ENCODE measurements at regions not wholly inside any gene's neighbourhood (a gene's known extent, or its start where the extent isn't known, plus 50 kb on each side); places are given as distances from the start of the nearest gene placed in this dataset.

DNA sequence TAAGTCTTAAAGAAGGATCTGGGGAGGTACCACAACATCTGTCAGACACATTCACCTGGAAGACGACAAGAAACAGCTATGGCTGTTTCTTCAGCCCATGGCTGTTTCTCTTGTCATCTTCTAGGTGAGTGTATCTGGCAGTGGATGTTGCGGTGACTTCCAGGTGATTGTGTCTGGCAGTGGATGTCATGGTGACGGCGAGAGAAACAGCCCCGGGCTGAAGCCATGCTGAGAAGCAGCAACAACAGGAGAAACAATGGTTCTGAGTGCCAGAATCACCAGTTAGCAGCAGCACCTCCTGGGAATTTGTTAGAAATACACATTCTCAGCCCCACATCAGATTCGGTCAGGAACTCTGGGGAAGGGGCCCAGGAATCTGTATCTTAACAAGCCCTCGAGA, 68.6 kb upstream of the SYPL1 start:
- 100% methylated on average over 7 of the region's 7 CpGs for WGBS (ENCODE audit: insufficient coverage)
- Histone ChIP-seq H3K79me2 (ENCODE audit: control insufficient read depth, insufficient read depth, low read length) (no peaks in the 10 kb centered on the region), H4K20me1 (ENCODE audit: control insufficient read depth, insufficient read depth, low read length, poor library complexity, severe bottlenecking) (no peaks in the 10 kb centered on the region), H3K4me3 (ENCODE audit: control extremely low read depth in 1 of 5, extremely low read depth in 1 of 5, insufficient read depth in 1 of 5, low read depth in 2 of 5, low read length in 4 of 5) (no peak overlapping the region), H3K4me2 (replicated peaks; ENCODE audit: low read depth, low read length, poor library complexity, severe bottlenecking) (no peak overlapping the region), H3K4me1 (ENCODE audit: control insufficient read depth in 2 of 2, insufficient read depth in 2 of 2, low read length in 2 of 2) (peaks cover 5 to 13% of the 10 kb centered on the region in 2 donors), H3K27me3 (replicated peaks in 1 of 4; ENCODE audit: control extremely low read depth in 1 of 4, control insufficient read depth in 3 of 4, insufficient read depth in 4 of 4, low read length in 3 of 4) (peaks cover 0 to 6% (median 5%) of the 10 kb centered on the region in 4 experiments), H3K36me3 (replicated peaks in 1 of 2; ENCODE audit: control extremely low read depth in 1 of 2, control insufficient read depth in 1 of 2, extremely low read depth in 1 of 2, insufficient read depth in 2 of 2, low read length in 1 of 2) (no peaks in the 10 kb centered on the region), H2AFZ (ENCODE audit: insufficient read depth, low read depth, low read length, poor library complexity, severe bottlenecking) (no peak overlapping the region), H3K9me3 (ENCODE audit: control extremely low read depth in 1 of 3, control insufficient read depth in 2 of 3, insufficient read depth in 1 of 3, low read length in 2 of 3) (no peaks in the 10 kb centered on the region), H3K9ac (ENCODE audit: low read length) (no peak overlapping the region), H3K27ac (ENCODE audit: low read length in 2 of 2) (no peak overlapping the region)
- intact Hi-C loops (cut with micrococcal nuclease): no loop called here
- no peak for DNase-seq
- Mint-ChIP-seq H3K27me3 (peaks cover 8% of the 10 kb centered on the region), H3K27ac (no peak overlapping the region), H3K4me1 (peaks cover 11% of the 10 kb centered on the region), H3K9me3 (ENCODE audit: insufficient read depth) (no peaks in the 10 kb centered on the region), H3K4me3 (no peak overlapping the region)
- POLR2A ChIA-PET: no interaction called here
- TF ChIP-seq, protein P1, sequence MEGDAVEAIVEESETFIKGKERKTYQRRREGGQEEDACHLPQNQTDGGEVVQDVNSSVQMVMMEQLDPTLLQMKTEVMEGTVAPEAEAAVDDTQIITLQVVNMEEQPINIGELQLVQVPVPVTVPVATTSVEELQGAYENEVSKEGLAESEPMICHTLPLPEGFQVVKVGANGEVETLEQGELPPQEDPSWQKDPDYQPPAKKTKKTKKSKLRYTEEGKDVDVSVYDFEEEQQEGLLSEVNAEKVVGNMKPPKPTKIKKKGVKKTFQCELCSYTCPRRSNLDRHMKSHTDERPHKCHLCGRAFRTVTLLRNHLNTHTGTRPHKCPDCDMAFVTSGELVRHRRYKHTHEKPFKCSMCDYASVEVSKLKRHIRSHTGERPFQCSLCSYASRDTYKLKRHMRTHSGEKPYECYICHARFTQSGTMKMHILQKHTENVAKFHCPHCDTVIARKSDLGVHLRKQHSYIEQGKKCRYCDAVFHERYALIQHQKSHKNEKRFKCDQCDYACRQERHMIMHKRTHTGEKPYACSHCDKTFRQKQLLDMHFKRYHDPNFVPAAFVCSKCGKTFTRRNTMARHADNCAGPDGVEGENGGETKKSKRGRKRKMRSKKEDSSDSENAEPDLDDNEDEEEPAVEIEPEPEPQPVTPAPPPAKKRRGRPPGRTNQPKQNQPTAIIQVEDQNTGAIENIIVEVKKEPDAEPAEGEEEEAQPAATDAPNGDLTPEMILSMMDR (IDR thresholded peaks at IDR 0.05): no peak
- TF ChIP-seq EZH2 (IDR thresholded peaks at IDR 0.05; ENCODE audit: borderline replicate concordance, insufficient read depth, low read depth, low read length, poor library complexity, severe bottlenecking): no peak
- no peak for ATAC-seq (ENCODE audit: low read depth)
- CTCF ChIA-PET: interaction anchor here (7.9 kb wide), 1 partner anchor 284 kb away, joined by 310 read pairs; no protein-coding TSS in a partner anchor

DNA sequence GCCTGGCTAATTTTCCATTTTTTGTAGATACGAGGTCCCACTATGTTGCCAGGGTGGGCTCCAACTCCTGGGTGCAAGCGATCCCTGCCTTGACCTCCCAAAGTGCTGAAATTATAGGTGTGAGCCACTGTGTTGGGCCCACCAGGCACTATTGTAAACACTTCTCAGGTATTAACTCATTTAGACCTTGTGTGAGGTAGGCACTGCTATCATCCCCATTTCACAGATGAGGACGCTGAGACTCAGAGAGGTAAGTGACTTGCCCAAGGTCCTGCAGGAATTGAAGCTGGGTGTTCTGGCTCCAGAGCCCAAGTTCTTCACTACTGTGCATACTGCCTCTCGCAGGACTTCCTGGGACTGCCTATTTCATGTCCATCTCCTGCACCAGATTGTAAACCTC, 67.1 kb upstream of the SYPL1 start:
- ATAC-seq (ENCODE audit: low read depth): no peak
- Histone ChIP-seq H3K4me1 (ENCODE audit: control insufficient read depth in 2 of 2, insufficient read depth in 2 of 2, low read length in 2 of 2) (peaks cover 5 to 13% of the 10 kb centered on the region in 2 donors), H3K9ac (ENCODE audit: low read length) (no peak overlapping the region), H3K79me2 (ENCODE audit: control insufficient read depth, insufficient read depth, low read length) (no peaks in the 10 kb centered on the region), H3K4me3 (ENCODE audit: control extremely low read depth in 1 of 5, extremely low read depth in 1 of 5, insufficient read depth in 1 of 5, low read depth in 2 of 5, low read length in 4 of 5) (no peak overlapping the region), H3K27me3 (replicated peaks in 1 of 4; ENCODE audit: control extremely low read depth in 1 of 4, control insufficient read depth in 3 of 4, insufficient read depth in 4 of 4, low read length in 3 of 4) (peaks cover 0 to 6% (median 5%) of the 10 kb centered on the region in 4 experiments), H3K4me2 (replicated peaks; ENCODE audit: low read depth, low read length, poor library complexity, severe bottlenecking) (no peak overlapping the region), H2AFZ (ENCODE audit: insufficient read depth, low read depth, low read length, poor library complexity, severe bottlenecking) (no peak overlapping the region), H3K9me3 (ENCODE audit: control extremely low read depth in 1 of 3, control insufficient read depth in 2 of 3, insufficient read depth in 1 of 3, low read length in 2 of 3) (no peaks in the 10 kb centered on the region), H4K20me1 (ENCODE audit: control insufficient read depth, insufficient read depth, low read length, poor library complexity, severe bottlenecking) (no peaks in the 10 kb centered on the region), H3K36me3 (replicated peaks in 1 of 2; ENCODE audit: control extremely low read depth in 1 of 2, control insufficient read depth in 1 of 2, extremely low read depth in 1 of 2, insufficient read depth in 2 of 2, low read length in 1 of 2) (no peaks in the 10 kb centered on the region), H3K27ac (ENCODE audit: low read length in 2 of 2) (no peak overlapping the region)
- POLR2A ChIA-PET: no interaction called here
- CTCF ChIA-PET: interaction anchor here (1.1 to 7.9 kb wide), 2 partner anchors 285 to 557 kb away, joined by 3 to 310 read pairs; no protein-coding TSS in a partner anchor
- H3K27me3 Mint-ChIP-seq: peaks cover 13% of the 10 kb centered on the region
- peaks cover 11% of the 10 kb centered on the region for H3K4me1 Mint-ChIP-seq
- TF ChIP-seq EZH2 (IDR thresholded peaks at IDR 0.05; ENCODE audit: borderline replicate concordance, insufficient read depth, low read depth, low read length, poor library complexity, severe bottlenecking): no peak
- TF ChIP-seq, protein P1 (IDR thresholded peaks at IDR 0.05): no peak
- no peaks in the 10 kb centered on the region for H3K9me3 Mint-ChIP-seq (ENCODE audit: insufficient read depth)
- DNase-seq: no peak
- 97% methylated on average over 4 of the region's 4 CpGs for WGBS (ENCODE audit: insufficient coverage)
- H3K4me3 Mint-ChIP-seq: no peak overlapping the region
- intact Hi-C loops (cut with micrococcal nuclease): loop anchor here (5.0 kb wide), 1 partner anchor 103 kb away; the partner anchor contains the start of gene NAMPT
- H3K27ac Mint-ChIP-seq: no peak overlapping the region

Data from B cell (primary cell).